HCT116 (cell line): ENCODE measurements at regions not wholly inside any gene's neighbourhood (a gene's known extent, or its start where the extent isn't known, plus 50 kb on each side); places are given as distances from the start of the nearest gene placed in this dataset.

Experiments used
- ATAC-seq: fragments of 200-7000 bp; cut with Tn5 transposase; 2 replicates; pipeline ENCODE4 v1.9.1; 2020; ENCODE audit warnings: mild to moderate bottlenecking, moderate library complexity
- BruUV-seq: library from RNA; stranded (reverse); fragments of 400-500 nt; replicated peaks from 2 replicates; lab custom pipeline; 2021; lab: Mats Ljungman, UMichigan
- CTCF ChIA-PET: fragments of 300-600 bp; sonication (Branson Sonifier 250); formaldehyde crosslinking; loops from one replicate; lab custom pipeline; 2021; ENCODE audit warnings: antibody characterized with exemption; lab: Charles Lee
- POLR2A ChIA-PET: fragments of 300-600, 350-600 bp; sonication (Branson Sonifier 250); formaldehyde crosslinking; loops from one replicate; lab custom pipeline; 2021; ENCODE audit warnings: antibody characterized with exemption; lab: Charles Lee
- RAD21 ChIA-PET, 2 experiments: fragments of 300-600 bp; sonication (Branson Sonifier 250); formaldehyde crosslinking; loops; one replicate each; lab custom pipeline; 2023; ENCODE audit warnings: low total read pairs in 2 of 2; ENCODE audit not compliant: uncharacterized antibody in 2 of 2, unreplicated experiment in 2 of 2, low non-redundant PET in 1 of 2; lab: Charles Lee
- DNase-seq: peaks from one replicate; pipeline ENCODE4 v3.0.0-alpha.2; 2010; ENCODE audit warnings: low read depth, low spot score
- H2AFZ ChIP-seq: fragments of 200-600 bp; shearing (Covaris generic), sonication (generic); 2 replicates; pipeline ENCODE4 v1.6.1; 2017; ENCODE audit warnings: low read depth, mixed run types, mixed read lengths, antibody characterized with exemption, low read length; ENCODE audit not compliant: poor library complexity, severe bottlenecking
- H3K27ac ChIP-seq: 2 replicates; pipeline ENCODE4 v1.5.1; 2012; ENCODE audit warnings: low read depth, low read length
- H3K27me3 ChIP-seq: fragments of 200-600 bp; sonication (generic); 2 replicates; pipeline ENCODE4 v1.6.1; 2016; ENCODE audit warnings: mixed run types, low read length, mixed read lengths; ENCODE audit not compliant: insufficient read depth
- H3K36me3 ChIP-seq, 2 experiments: fragments of 200-500 bp in 1 of 2; fragments of 200-600 bp in 1 of 2; sonication (Bioruptor generic) in 1 of 2; sonication (generic) in 1 of 2; 2 replicates each; pipeline versions ENCODE4 v1.5.1 to v1.6.1; 2014 to 2016; ENCODE audit warnings: low read length in 2 of 2, inconsistent platforms in 1 of 2, mixed read lengths in 1 of 2, mixed run types in 1 of 2; ENCODE audit not compliant: insufficient read depth in 2 of 2, control insufficient read depth in 1 of 2
- H3K4me1 ChIP-seq, 2 experiments: fragments of 200-600 bp in 1 of 2; sonication (generic) in 1 of 2; 2 replicates each; pipeline versions ENCODE4 v1.5.1 to v1.6.1; 2012 to 2017; ENCODE audit warnings: low read length in 2 of 2, inconsistent platforms in 1 of 2, mild to moderate bottlenecking in 1 of 2, mixed read lengths in 1 of 2, mixed run types in 1 of 2, moderate library complexity in 1 of 2; ENCODE audit not compliant: insufficient read depth in 2 of 2, control insufficient read depth in 1 of 2
- H3K4me2 ChIP-seq: fragments of 200-600 bp; sonication (generic); 2 replicates; pipeline ENCODE4 v1.6.1; 2017; ENCODE audit warnings: mixed run types, low read length, mixed read lengths
- H3K4me3 ChIP-seq, 2 experiments: fragments of 200-600 bp in 1 of 2; sonication (generic) in 1 of 2; replicated peaks in 1 of 2; 2 replicates each; pipeline ENCODE4 v1.5.1; 2011 to 2016; ENCODE audit warnings: low read length in 2 of 2, control low read depth in 1 of 2, low read depth in 1 of 2, mild to moderate bottlenecking in 1 of 2, mixed read lengths in 1 of 2, mixed run types in 1 of 2
- H3K79me2 ChIP-seq: fragments of 200-600 bp; sonication (generic); 2 replicates; pipeline ENCODE4 v1.6.1; 2017; ENCODE audit warnings: mild to moderate bottlenecking, mixed run types, low read length, moderate library complexity, mixed read lengths; ENCODE audit not compliant: insufficient read depth
- H3K9ac ChIP-seq: fragments of 200-600 bp; sonication (generic); 2 replicates; pipeline ENCODE4 v1.6.1; 2016; ENCODE audit warnings: low read length, mixed read lengths
- H3K9me2 ChIP-seq: fragments of 200-600 bp; sonication (generic), shearing (Covaris generic); 2 replicates; pipeline ENCODE4 v1.6.1; 2017; ENCODE audit warnings: mixed run types, mild to moderate bottlenecking, moderate library complexity; ENCODE audit not compliant: insufficient read depth
- H3K9me3 ChIP-seq, 2 experiments: fragments of 200-500 bp in 1 of 2; fragments of 200-600 bp in 1 of 2; sonication (Bioruptor generic) in 1 of 2; sonication (generic) in 1 of 2; 2 replicates each; pipeline ENCODE4 v1.6.1; 2014 to 2017; ENCODE audit warnings: low read length in 2 of 2, mixed read lengths in 2 of 2, inconsistent platforms in 1 of 2, low read depth in 1 of 2, mild to moderate bottlenecking in 1 of 2, mixed run types in 1 of 2, moderate library complexity in 1 of 2; ENCODE audit not compliant: control insufficient read depth in 1 of 2, insufficient read depth in 1 of 2
- H4K20me1 ChIP-seq: fragments of 200-600 bp; sonication (generic), shearing (Covaris generic); 2 replicates; pipeline ENCODE4 v1.6.1; 2017; ENCODE audit warnings: mixed run types, mild to moderate bottlenecking, moderate library complexity; ENCODE audit not compliant: insufficient read depth
- CBX3 ChIP-seq: IDR thresholded peaks from 2 replicates; pipeline ENCODE4 v1.6.1; 2012; ENCODE audit warnings: low read depth
- EGR1 ChIP-seq: IDR thresholded peaks from 2 replicates; pipeline ENCODE4 v1.6.1; 2012; ENCODE audit warnings: low read depth
- EZH2 ChIP-seq: fragments of 200-600 bp; sonication (generic); IDR thresholded peaks from 2 replicates; pipeline ENCODE4 v1.6.1; 2017; ENCODE audit warnings: antibody characterized with exemption, mixed run types
- JUND ChIP-seq: IDR thresholded peaks from 2 replicates; pipeline ENCODE4 v1.6.1; 2012
- SIN3A ChIP-seq: IDR thresholded peaks from 2 replicates; pipeline ENCODE4 v1.6.1; 2012; ENCODE audit warnings: low read depth
- SP1 ChIP-seq: IDR thresholded peaks from 2 replicates; pipeline ENCODE4 v1.6.1; 2012; ENCODE audit warnings: low read depth
- SRF ChIP-seq: IDR thresholded peaks from 2 replicates; pipeline ENCODE4 v1.6.1; 2012; ENCODE audit warnings: low read depth
- TCF7L2 ChIP-seq: IDR thresholded peaks from 2 replicates; pipeline ENCODE4 v1.7.0; 2011; ENCODE audit warnings: borderline replicate concordance, inconsistent platforms; ENCODE audit not compliant: insufficient read depth, insufficient read length; ENCODE audit errors: extremely low read depth
- ZFX ChIP-seq: fragments of 450-650 bp; IDR thresholded peaks from 2 replicates; pipeline ENCODE4 v1.6.1; 2017
- ZNF274 ChIP-seq: fragments of 200-500 bp; sonication (Bioruptor generic); IDR thresholded peaks from 2 replicates; pipeline ENCODE4 v1.6.1; 2014; ENCODE audit warnings: mild to moderate bottlenecking, low read depth, low read length, inconsistent platforms
- intact Hi-C: fragments of 100-400 bp; cut with micrococcal nuclease; formaldehyde crosslinking; loops from 2 replicates; pipeline ENCODE4 v1.10.0; 2022
- TF ChIP-seq, protein P1 (sequence below): IDR thresholded peaks from 2 replicates; pipeline ENCODE4 v1.6.1; 2012
- TF ChIP-seq, protein P2 (sequence below): IDR thresholded peaks from 2 replicates; pipeline ENCODE4 v1.6.1; 2012; ENCODE audit warnings: low read depth
- TF ChIP-seq, protein P3 (sequence below): IDR thresholded peaks from 2 replicates; pipeline ENCODE4 v1.6.1; 2011; ENCODE audit warnings: mild to moderate bottlenecking, low read length, moderate library complexity; ENCODE audit not compliant: insufficient replicate concordance; ENCODE audit errors: extremely low read depth

DNA sequence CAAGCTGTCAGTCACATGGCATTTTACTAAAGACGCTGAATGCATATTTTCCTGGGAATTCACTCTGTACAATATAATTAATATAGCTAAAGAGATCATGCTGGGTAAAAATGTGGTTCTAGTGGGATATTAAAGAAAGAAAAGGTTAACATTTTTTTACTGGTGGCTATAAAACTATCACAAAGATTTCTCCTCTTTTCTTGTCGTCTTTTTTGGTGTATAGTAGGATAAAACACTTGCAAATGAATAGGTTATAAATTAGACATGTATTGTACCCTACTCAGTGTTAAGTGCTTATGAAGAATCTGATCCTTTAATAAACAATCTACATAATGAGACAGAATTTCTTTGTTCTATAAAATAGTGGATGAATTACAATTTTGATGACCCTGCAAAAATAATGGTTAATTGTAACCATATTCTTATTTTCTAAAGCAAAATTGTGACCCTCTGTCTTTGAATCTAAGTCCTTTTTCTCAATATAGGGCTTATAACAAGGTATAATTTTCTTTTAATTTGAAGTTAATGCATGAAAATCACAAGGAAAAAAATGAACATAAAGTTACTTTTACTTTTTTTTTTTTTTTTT lies 1540.4 kb upstream of the GOT2 start:
- Histone ChIP-seq H2AFZ (no peak overlapping the region), H3K79me2 (no peaks in the 10 kb centered on the region), H3K4me1 (no peaks in the 10 kb centered on the region), H3K9ac (no peak overlapping the region), H3K27me3 (no peaks in the 10 kb centered on the region), H3K4me3 (no peak overlapping the region), H3K27ac (no peak overlapping the region), H3K9me3 (peaks cover 6 to 16% of the 10 kb centered on the region in 2 experiments; a peak in 2 of 4 replicates), H3K9me2 (no peaks in the 10 kb centered on the region), H3K36me3 (no peaks in the 10 kb centered on the region), H3K4me2 (no peak overlapping the region), H4K20me1 (no peaks in the 10 kb centered on the region)
- POLR2A ChIA-PET = no interaction called here
- no peak for TF ChIP-seq CBX3
- TF ChIP-seq ZFX = no peak
- TF ChIP-seq, protein P1, sequence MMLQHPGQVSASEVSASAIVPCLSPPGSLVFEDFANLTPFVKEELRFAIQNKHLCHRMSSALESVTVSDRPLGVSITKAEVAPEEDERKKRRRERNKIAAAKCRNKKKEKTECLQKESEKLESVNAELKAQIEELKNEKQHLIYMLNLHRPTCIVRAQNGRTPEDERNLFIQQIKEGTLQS = no peak
- TF ChIP-seq, protein P2, sequence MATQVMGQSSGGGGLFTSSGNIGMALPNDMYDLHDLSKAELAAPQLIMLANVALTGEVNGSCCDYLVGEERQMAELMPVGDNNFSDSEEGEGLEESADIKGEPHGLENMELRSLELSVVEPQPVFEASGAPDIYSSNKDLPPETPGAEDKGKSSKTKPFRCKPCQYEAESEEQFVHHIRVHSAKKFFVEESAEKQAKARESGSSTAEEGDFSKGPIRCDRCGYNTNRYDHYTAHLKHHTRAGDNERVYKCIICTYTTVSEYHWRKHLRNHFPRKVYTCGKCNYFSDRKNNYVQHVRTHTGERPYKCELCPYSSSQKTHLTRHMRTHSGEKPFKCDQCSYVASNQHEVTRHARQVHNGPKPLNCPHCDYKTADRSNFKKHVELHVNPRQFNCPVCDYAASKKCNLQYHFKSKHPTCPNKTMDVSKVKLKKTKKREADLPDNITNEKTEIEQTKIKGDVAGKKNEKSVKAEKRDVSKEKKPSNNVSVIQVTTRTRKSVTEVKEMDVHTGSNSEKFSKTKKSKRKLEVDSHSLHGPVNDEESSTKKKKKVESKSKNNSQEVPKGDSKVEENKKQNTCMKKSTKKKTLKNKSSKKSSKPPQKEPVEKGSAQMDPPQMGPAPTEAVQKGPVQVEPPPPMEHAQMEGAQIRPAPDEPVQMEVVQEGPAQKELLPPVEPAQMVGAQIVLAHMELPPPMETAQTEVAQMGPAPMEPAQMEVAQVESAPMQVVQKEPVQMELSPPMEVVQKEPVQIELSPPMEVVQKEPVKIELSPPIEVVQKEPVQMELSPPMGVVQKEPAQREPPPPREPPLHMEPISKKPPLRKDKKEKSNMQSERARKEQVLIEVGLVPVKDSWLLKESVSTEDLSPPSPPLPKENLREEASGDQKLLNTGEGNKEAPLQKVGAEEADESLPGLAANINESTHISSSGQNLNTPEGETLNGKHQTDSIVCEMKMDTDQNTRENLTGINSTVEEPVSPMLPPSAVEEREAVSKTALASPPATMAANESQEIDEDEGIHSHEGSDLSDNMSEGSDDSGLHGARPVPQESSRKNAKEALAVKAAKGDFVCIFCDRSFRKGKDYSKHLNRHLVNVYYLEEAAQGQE = no peak
- TF ChIP-seq EGR1 = no peak
- TF ChIP-seq, protein P3, sequence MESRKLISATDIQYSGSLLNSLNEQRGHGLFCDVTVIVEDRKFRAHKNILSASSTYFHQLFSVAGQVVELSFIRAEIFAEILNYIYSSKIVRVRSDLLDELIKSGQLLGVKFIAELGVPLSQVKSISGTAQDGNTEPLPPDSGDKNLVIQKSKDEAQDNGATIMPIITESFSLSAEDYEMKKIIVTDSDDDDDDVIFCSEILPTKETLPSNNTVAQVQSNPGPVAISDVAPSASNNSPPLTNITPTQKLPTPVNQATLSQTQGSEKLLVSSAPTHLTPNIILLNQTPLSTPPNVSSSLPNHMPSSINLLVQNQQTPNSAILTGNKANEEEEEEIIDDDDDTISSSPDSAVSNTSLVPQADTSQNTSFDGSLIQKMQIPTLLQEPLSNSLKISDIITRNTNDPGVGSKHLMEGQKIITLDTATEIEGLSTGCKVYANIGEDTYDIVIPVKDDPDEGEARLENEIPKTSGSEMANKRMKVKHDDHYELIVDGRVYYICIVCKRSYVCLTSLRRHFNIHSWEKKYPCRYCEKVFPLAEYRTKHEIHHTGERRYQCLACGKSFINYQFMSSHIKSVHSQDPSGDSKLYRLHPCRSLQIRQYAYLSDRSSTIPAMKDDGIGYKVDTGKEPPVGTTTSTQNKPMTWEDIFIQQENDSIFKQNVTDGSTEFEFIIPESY = no peak
- no peak for TF ChIP-seq ZNF274
- no peak for TF ChIP-seq SRF
- no peak for TF ChIP-seq TCF7L2
- no peak for TF ChIP-seq SIN3A
- no peak for TF ChIP-seq SP1
- TF ChIP-seq JUND = no peak
- TF ChIP-seq EZH2 = no peak
- intact Hi-C loops = no loop called here
- CTCF ChIA-PET = no interaction called here
- ATAC-seq = no peak
- BruUV-seq = no TSS peak
- DNase-seq = no peak
- RAD21 ChIA-PET = no interaction called here
